ENCODE measurements at regions not wholly inside any gene's neighbourhood (a gene's known extent, or its start where the extent isn't known, plus 50 kb on each side); places are given as distances from the start of the nearest gene placed in this dataset.
A peak's percentile ranks its signal among the peaks of the same experiment; 100 is the strongest.

GRCh38 chr18:65990944-65991708 lies 240.3 kb downstream of the CDH7 start:
- peak; percentile 25 for DNase-seq

DNA sequence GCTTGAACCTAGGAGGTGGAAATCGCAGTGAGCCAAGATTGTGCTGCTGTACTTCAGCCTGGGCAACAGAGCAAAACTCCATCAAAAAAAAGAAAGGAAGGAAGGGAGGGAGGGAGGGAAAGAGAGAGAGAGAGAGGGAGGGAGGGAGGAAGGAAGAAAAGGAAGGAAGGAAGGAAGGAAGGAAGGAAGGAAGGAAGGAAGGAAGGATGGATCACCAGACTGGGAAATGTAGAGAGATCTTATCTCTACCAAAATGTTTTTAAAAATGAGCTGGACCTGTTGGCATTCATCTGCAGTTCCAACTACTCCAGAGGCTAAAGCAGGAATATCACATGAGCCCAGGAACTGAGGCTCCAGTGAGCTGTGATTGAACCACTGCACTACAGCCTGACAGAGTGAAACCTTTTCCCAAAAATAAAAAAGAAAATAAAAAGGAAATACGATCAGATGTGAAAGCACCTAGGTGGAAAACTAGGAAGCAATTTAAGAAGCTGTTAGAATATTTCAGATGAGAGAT lies 239.4 kb downstream of the CDH7 start:
- no peak for DNase-seq

DNA sequence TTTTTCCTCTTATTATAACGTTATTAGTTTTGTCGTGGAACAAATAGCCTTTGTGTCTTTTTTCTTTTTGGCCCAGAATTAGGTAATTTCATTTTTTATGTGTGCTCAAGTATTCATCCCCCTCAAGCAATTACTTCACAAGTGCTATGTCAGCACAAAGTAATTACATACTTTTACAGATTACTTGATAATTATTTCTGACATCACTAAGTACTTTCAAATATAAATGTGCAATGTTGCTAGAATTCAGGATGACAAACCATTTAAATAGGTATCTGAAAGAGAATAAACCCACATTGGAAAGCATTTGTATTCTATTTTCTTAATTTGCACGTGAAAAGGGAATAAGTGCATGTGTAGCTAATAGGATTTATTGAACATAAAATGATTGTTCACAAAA lies 238.2 kb downstream of the CDH7 start:
- peak; percentile 22 for DNase-seq

- no peak for DNase-seq
These were observed 237.6 kb downstream of the CDH7 start for GRCh38 chr18:65988386-65988785.

- peak; percentile 5 for DNase-seq
These were observed 232.9 kb downstream of the CDH7 start for GRCh38 chr18:65983750-65984149.

DNA sequence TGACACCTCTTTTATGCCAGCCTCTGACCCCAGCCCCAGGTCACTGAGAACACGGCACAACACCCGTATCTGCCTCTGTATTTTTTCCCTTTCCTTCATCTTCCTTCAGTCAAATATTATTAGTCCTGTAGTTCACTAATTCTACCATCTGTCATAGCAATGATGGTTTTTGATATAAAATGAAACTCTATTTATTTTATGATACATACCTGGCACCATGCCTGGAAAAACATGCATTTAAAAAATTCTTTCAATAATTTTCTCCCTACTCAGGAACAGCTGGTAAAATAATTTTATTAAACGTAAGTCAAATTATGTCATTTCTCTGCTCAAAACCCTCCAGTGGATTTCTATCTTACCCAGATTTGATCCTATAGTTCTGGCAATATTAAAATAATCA lies 224.7 kb downstream of the CDH7 start:
- peak; percentile 21 for DNase-seq

GRCh38 chr18:65974758-65975157 lies 223.9 kb downstream of the CDH7 start:
- no peak for DNase-seq

GRCh38 chr18:65968239-65969004 lies 217.6 kb downstream of the CDH7 start:
- no peak for DNase-seq

DNA sequence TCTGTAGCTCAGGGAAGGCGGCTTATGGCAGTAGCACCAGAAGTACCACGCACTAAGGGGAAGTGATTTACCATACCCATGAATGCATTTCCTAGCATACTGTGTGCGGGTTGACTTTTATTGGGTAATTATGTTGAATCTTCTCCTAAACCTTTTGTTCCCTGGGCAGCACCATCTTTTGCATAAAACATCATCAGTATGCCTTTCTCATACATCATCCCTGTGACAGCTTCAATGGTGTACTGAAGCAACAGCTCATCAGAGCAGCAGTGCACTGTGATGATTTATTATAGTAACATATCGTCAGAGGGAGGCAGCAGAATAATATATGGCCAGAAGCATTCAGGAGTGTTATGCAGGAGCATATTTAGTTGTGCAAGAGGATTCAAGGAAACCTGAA lies 204.9 kb downstream of the CDH7 start:
- peak; percentile 3 for DNase-seq

- no peak for DNase-seq
These were observed 203.6 kb downstream of the CDH7 start for GRCh38 chr18:65954372-65954771.

DNA sequence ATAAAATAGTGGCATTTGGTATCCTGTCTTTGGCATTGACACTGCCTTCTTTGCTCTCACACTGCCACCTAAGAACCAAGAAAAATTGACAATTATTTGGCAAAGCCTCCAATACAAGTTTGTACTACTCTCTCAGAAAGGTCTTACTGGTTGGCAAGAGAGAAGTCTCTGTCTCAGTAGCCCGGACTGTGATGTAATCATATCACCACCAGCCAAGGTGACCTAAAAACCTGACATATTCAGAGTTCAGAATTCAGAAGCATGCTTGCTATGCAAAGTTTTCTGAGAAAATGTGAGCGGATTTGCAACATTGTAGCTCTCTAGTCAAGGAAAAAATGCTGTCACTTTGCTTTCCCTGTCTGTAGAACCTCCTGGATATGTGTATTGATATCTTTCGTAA lies 196.0 kb downstream of the CDH7 start:
- DNase-seq: no peak

GRCh38 chr18:65943268-65943667 lies 192.5 kb downstream of the CDH7 start:
- DNase-seq: no peak

DNA sequence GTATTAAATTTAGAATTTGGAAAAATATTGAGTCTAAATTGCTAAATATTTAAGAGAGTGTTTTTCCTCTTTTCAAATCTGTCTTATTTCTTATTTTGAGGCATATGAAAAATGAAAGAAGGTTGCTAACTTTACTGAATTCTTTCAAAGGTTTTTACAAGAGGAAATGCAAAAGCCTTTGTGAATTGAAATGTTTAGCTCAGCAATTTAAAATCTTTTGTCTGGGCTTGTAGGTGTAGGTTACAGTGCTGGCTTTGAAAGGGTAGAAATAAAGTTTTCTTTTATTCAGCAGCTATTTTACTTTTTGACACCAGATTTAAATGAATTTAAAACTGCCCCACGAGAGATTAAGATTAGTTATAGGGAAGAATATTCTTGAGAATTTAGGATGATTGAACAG lies 192.0 kb downstream of the CDH7 start:
- peak; percentile 28 for DNase-seq

- DNase-seq: no peak
These were observed 191.3 kb downstream of the CDH7 start for GRCh38 chr18:65942104-65942503.

DNA sequence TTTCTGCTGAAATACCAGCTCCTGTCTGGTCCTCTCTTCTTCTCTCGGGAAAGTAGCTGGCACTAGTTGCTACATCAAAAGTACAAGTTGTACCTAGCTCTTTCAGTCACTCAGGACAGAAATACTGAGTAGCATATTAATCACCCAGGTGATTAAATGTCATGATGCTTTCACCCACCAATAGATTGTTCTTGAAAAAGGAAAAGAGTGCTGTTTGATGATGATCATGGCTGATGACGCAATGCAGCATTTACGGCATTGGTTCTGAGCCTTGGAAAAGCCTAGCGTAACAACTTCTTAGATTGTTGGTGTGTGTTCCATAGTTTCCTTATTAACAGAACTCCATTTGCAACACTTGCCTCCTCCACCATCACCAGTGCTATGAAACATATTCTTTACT lies 190.7 kb downstream of the CDH7 start:
- DNase-seq: no peak
